Nephron (organoid): ENCODE measurements at regions not wholly inside any gene's neighbourhood (a gene's known extent, or its start where the extent isn't known, plus 50 kb on each side); places are given as distances from the start of the nearest gene placed in this dataset.

ENCODE experiments used
- H3K27ac Mint-ChIP-seq, 3 experiments: 2 replicates each; pipeline ENCODE4 v1.8.0; 2020; ENCODE audit warnings: mixed read lengths in 3 of 3, mild to moderate bottlenecking in 2 of 3, moderate library complexity in 1 of 3
- H3K27me3 Mint-ChIP-seq: 2 replicates; pipeline ENCODE4 v1.8.0; 2021; ENCODE audit warnings: low read depth, mild to moderate bottlenecking, moderate library complexity, mixed read lengths
- H3K36me3 Mint-ChIP-seq: 2 replicates; pipeline ENCODE4 v1.8.0; 2020; ENCODE audit warnings: low read depth, mixed read lengths
- H3K4me1 Mint-ChIP-seq: 2 replicates; pipeline ENCODE4 v1.8.0; 2020; ENCODE audit warnings: mixed read lengths
- H3K4me3 Mint-ChIP-seq, 3 experiments: 2 replicates each; pipeline ENCODE4 v1.8.0; 2020; ENCODE audit warnings: mild to moderate bottlenecking in 3 of 3, mixed read lengths in 3 of 3, moderate library complexity in 2 of 3
- H3K9me3 Mint-ChIP-seq: 2 replicates; pipeline ENCODE4 v1.8.0; 2020; ENCODE audit warnings: mixed read lengths
- TF ChIP-seq, protein P1 (sequence below), 3 experiments: fragments of 200-600 bp; sonication (generic); IDR thresholded peaks; one replicate each; pipeline ENCODE4 v1.5.0; 2021; ENCODE audit warnings: antibody characterized with exemption in 3 of 3; ENCODE audit not compliant: unreplicated experiment in 3 of 3

DNA sequence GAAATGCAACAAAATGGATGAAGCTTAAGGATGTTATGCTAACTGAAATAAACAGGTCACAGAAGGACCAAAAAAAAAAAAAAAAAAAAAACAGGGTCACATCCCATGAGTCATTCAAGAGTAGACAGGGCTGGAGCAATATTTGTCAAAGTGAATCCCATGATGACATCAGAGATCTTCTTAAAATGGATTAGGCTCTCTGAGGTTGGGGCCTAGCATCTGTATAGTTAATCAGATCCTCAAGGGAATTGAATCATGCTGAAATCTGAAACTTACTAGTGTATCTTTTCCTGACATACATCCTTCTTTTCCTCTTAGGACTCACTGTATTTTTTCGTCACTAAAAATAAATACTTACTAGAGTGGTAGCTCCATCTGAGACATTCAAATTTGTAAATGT is 380.6 kb upstream of the NXPH2 start:
- Mint-ChIP-seq H3K4me1 (no peaks in the 10 kb centered on the region), H3K27ac (no peak overlapping the region)

DNA sequence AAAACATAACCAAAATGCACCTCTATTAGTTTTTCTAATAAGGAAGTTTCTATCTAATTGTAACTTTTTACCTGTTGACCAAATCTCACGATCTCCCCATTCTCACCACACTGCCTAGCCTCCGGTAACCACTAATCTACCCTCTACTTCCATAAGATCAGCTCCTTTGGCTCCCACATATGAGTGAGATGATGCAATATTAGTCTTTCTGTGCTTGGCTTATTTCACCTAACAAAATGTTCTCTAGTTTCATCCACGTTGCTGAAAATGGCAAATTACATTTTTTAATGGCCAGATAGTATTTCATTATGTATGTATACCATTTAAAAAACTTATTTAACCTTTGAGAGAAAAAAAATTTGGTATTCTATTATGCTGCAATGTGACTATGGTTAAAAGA is 379.0 kb upstream of the NXPH2 start:
- Mint-ChIP-seq H3K27me3 (no peaks in the 10 kb centered on the region), H3K4me1 (no peaks in the 10 kb centered on the region), H3K27ac (no peak overlapping the region), H3K4me3 (no peak overlapping the region), H3K36me3 (no peaks in the 10 kb centered on the region), H3K9me3 (no peaks in the 10 kb centered on the region)
- TF ChIP-seq, protein P1, sequence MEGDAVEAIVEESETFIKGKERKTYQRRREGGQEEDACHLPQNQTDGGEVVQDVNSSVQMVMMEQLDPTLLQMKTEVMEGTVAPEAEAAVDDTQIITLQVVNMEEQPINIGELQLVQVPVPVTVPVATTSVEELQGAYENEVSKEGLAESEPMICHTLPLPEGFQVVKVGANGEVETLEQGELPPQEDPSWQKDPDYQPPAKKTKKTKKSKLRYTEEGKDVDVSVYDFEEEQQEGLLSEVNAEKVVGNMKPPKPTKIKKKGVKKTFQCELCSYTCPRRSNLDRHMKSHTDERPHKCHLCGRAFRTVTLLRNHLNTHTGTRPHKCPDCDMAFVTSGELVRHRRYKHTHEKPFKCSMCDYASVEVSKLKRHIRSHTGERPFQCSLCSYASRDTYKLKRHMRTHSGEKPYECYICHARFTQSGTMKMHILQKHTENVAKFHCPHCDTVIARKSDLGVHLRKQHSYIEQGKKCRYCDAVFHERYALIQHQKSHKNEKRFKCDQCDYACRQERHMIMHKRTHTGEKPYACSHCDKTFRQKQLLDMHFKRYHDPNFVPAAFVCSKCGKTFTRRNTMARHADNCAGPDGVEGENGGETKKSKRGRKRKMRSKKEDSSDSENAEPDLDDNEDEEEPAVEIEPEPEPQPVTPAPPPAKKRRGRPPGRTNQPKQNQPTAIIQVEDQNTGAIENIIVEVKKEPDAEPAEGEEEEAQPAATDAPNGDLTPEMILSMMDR (IDR thresholded peaks at IDR 0.05; ENCODE audit: unreplicated experiment in 3 of 3), result no peak

More for the DNA sequence above, 380.6 kb upstream of the NXPH2 start:
- H3K27me3 Mint-ChIP-seq, result no peaks in the 10 kb centered on the region
- no peak overlapping the region for H3K4me3 Mint-ChIP-seq
- TF ChIP-seq, protein P1 (IDR thresholded peaks at IDR 0.05; ENCODE audit: unreplicated experiment in 3 of 3), result no peak
- no peaks in the 10 kb centered on the region for H3K9me3 Mint-ChIP-seq
- no peaks in the 10 kb centered on the region for H3K36me3 Mint-ChIP-seq

DNA sequence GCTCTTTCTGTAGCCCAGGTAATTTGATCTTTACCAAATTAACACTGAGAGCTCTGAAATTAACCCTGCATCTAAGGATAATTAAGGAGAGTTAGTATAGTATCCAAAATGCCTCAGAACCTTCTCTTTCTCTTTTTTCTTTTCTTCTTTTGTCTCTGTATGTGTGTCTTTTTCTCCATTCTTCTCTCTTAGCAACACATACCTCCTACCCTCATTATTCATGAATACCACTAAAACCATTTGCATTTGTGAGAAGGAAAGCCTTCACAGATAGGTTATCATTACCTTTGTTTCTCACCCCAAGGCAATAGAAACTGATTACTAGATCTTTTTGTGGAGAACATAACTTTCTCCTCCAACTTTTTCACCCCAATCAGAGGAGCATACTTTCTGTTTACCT is 376.5 kb upstream of the NXPH2 start:
- H3K27ac Mint-ChIP-seq, result no peak overlapping the region
- H3K4me3 Mint-ChIP-seq, result no peak overlapping the region
- no peaks in the 10 kb centered on the region for H3K4me1 Mint-ChIP-seq
- H3K36me3 Mint-ChIP-seq, result no peaks in the 10 kb centered on the region
- TF ChIP-seq, protein P1 (IDR thresholded peaks at IDR 0.05; ENCODE audit: unreplicated experiment in 3 of 3), result no peak
- no peaks in the 10 kb centered on the region for H3K9me3 Mint-ChIP-seq
- H3K27me3 Mint-ChIP-seq, result no peaks in the 10 kb centered on the region

DNA sequence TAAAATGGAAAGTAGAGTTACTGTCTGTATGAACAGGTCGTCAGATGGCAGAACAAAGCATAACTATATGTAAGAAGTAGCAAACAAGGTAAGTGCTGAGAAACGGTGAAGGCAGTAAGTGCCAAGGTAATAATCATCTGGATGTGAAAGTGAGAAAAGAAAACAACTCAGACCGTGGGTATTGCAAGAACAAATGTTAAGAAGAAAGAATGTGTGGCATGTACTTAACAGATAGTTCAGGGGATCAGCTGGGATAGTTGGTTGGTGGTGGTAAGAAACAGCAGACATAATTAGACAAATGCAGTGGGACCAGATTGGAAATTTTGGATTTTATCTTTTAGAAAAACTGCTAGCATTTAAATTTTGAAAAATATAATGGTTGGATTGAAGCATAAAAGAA is 375.8 kb upstream of the NXPH2 start:
- Mint-ChIP-seq H3K27ac (no peak overlapping the region), H3K27me3 (no peaks in the 10 kb centered on the region), H3K9me3 (no peaks in the 10 kb centered on the region), H3K4me1 (no peaks in the 10 kb centered on the region), H3K36me3 (no peaks in the 10 kb centered on the region), H3K4me3 (no peak overlapping the region)
- TF ChIP-seq, protein P1 (IDR thresholded peaks at IDR 0.05; ENCODE audit: unreplicated experiment in 3 of 3), result no peak

DNA sequence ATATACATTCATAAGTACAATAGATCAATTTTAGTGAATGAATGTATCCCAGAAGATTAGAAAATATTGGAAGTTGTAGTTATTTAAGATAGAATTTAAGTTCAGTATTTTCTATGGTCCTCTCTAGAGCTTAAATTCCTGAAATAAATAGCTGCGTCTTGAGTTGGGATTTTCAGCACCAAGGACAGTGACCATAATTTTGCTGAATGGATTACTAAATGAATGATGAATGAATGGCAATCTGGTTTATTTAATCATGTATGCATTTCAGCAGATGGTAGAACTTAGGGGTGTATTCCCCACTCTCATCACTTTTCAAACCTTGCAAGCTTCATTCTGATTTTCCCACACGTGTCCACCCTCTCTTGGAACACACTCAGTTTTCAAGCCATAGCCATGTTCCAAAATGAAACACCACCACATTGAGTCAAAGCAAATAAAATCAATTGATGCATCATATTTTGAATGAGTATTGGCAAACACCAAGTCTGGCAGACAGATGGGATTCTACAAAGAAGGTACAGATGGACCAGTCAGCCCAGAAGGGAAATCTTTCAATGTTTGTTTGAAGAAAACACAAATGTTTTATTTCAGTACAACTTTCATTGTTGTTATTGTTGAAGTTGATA is 362.2 kb upstream of the NXPH2 start:
- Mint-ChIP-seq H3K4me1 (no peaks in the 10 kb centered on the region), H3K27me3 (no peaks in the 10 kb centered on the region), H3K9me3 (no peaks in the 10 kb centered on the region)

DNA sequence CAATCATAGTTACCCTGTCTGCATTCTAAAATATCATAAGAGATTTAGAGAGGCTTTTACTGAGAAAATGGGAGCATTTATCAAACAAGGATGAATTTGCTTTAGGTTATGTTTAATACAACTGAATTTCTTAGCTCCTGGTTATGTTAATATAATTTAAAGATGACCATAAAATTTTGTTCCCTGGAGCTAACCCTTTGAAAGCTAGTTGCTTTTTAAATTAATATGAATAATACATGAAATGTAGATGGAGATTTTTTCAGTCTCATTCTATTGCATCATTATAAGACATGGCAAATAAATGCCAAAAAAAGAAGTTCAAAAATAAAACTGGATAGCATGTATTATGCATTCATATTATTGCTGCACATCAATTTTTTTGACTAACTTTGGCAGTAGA is 344.1 kb upstream of the NXPH2 start:
- H3K9me3 Mint-ChIP-seq, result no peaks in the 10 kb centered on the region
- TF ChIP-seq, protein P1 (IDR thresholded peaks at IDR 0.05; ENCODE audit: unreplicated experiment in 3 of 3), result no peak
- H3K27me3 Mint-ChIP-seq, result no peaks in the 10 kb centered on the region
- no peaks in the 10 kb centered on the region for H3K4me1 Mint-ChIP-seq
- H3K4me3 Mint-ChIP-seq, result no peak overlapping the region
- no peaks in the 10 kb centered on the region for H3K36me3 Mint-ChIP-seq
- no peak overlapping the region for H3K27ac Mint-ChIP-seq

More for the DNA sequence above, 362.2 kb upstream of the NXPH2 start:
- Mint-ChIP-seq H3K4me3 (no peak overlapping the region), H3K27ac (no peak overlapping the region), H3K36me3 (no peaks in the 10 kb centered on the region)
- TF ChIP-seq, protein P1 (IDR thresholded peaks at IDR 0.05; ENCODE audit: unreplicated experiment in 3 of 3), result no peak
